Astrocyte of the hippocampus (primary cell): ENCODE measurements at regions not wholly inside any gene's neighbourhood (a gene's known extent, or its start where the extent isn't known, plus 50 kb on each side); places are given as distances from the start of the nearest gene placed in this dataset.
"Not testable (repeated sequence)": the region's sequence is repeated elsewhere in the genome, so short reads cannot be mapped to it uniquely, and the experiment has no call there.

Source experiments
- DNase-seq: peaks from one replicate; pipeline ENCODE4 v3.0.0; 2011; ENCODE audit warnings: low read depth, low spot score

DNA sequence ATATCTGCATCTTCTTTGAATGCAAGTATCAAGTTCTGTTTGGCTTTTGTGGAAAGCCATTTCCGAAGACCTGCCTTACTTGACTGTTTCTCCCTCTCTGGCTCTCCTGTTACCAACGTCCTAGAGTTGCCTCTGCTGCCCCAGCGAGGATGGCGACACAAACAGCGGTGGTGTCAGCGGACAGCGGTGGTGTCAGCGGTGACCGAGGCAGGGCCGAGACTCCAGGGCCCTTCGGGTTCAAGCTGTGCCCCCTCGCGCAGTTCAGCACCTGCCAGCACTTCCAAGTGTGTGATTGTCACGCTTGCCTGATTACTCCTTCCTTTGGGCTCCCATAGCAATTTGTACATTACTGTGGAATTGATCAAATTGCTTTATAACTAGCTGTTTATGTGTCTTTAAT is 336.9 kb upstream of the FAT1 start:
- DNase-seq = no peak

DNA sequence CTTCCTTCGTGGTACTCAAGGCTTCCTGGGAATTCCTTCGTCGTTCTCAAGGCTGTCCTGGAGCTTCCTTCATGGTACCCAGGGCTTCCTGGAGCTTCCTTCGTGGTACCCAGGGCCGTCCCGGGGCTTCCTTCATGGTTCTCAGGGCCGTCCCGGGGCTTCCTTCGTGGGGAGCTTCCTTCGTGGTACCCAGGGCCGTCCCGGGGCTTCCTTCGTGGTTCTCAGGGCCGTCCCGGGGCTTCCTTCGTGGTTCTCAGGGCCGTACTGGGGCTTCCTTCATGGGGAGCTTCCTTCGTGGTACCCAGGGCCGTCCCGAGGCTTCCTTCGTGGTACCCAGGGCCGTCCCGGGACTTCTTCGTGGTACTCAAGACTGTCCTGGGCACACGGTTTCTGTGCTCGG is 339.6 kb upstream of the FAT1 start:
- DNase-seq = no peak

DNA sequence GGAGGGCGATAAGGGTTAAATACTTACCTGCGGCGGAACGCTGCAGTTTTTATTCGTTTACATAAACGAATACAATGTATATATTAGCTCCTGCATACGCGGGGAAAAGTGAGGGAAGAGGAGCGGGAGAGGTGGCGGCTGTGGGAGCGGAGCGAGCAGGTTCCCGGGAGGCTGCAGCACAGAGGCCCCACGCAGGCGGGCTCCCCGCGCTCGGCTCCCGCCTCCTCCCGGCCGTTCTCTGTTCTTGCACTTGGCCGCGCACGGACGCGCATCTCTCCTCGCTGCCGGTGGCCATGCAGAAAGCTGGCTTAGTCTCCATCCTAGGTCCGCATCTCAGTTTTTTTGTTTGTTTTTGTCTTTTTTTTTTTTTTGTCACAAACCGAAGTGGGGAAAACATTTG is 340.4 kb upstream of the FAT1 start:
- no peak for DNase-seq

DNA sequence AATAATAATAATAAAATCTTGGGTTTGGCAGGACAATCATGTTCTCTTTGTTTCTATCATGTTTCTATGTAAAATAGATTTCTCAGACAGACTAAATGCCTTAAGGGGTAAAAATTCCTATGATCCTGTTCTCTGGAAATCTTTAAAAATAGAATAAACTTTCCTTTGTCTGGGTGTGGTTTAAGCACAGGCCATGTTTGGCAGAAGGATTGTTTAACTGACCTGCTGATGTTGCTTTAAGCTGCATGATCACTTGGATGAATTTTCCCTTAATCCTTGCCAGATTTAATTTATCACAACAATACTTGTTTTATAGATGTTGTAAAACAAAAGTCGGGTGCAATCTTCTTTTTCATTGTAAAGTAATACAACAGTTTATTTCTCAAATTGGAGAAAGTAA is 341.7 kb upstream of the FAT1 start:
- no peak for DNase-seq

DNA sequence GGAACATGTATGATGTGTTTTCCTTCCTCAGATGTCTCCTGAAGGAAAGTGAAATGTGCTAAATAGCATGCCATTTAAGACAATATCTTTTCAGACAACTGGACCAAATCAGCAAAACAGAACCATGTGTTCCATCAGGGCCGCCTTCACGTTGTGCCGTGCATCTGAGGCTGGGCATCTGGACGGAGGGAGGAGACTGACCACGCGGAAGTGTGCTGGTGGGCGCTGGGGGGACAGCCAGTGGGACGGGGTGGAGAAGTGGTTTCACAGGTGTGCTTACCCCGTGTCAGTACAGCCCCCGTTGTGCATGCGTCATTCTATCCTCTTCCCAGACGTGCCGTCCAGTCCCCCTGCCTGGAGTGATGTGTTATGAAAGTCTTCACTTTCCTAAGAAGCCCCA is 342.1 kb upstream of the FAT1 start:
- no peak for DNase-seq

DNA sequence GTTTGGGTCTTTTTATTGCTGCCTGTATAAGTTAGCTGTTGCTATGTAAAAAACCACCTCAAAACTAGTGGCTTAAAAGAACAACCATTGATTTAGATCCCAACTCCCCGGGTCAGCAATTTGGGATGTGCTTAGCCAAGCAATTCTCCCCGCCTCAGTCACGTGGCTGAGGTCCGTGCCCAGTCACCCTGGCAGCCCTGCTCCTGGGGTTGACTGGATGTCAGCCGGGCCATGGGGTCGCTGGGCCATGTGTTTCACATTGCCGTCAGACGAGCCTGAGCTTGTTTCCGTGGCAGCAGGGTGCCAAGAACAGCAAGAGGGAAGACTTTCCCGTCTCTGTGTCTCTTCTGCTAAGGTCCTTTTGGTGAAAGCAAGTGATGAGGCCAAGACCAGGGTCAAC is 345.7 kb upstream of the FAT1 start:
- no peak for DNase-seq

DNA sequence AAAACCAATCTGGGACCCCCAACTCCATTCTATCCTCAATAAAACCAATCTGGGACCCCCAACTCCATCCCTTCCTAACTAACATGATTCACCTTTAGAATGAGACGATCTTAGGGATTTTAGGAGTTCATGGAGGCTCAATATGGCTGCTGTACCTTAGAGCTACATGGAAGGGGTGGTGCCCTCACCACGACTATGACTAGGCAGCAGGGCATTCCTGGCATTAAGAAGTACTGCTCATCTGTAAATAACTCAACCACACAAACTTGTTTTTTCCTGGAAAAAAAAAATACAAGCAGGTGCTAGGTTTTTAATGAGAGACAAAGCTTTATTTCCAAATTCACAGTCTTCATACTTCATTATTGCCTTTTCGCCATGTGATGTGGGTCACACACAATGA is 346.5 kb upstream of the FAT1 start:
- DNase-seq = no peak

DNA sequence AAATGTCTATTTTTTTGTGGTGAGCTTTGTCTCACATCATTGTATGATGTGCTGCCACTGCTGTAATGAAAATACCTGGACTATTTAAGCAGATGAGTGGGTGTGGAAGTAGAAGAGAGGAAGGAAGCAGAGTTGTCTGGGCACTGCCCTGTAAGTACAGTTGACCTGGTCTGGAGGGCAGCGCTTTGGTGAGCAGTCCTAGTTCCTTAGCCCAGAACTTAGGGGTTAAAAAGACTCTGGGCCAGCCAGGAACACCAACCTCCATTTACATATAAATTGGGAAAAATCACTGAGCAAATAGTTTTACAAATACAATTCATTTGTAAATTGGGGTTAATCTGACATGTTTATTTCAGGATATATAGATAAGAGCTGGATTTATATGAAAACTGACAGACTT is 347.1 kb upstream of the FAT1 start:
- DNase-seq = no peak

DNA sequence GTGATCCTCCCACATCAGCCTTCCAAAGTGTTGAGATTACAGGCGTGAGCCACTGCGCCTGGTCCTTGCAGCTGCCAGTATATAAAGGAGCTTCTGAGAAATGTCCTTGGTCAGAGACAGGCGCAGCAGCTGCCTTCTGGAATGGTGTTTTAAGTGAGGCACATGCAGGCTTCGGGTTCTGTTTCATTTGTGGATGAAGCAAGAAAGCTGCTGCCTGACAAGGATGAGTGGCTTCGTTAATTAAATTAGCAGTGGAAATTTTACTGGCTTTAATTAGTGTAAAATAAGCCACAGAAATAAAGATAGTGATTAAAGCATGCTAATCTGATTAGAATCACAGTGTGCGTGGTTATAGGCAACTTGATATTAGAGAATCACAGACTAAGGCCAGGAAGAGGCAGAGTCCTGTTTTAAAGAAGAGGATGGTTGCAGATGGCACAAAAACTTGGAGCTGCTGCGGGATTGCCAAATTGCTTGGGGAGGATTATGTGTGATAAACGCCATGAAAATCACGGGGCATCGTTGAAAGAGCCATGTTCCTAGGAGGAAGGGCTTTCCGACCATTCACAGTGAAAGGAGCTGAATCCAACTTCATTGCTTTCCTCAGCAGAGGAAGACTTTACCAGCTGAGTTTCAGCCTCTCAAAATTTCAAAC is 348.4 kb upstream of the FAT1 start:
- no peak for DNase-seq

DNA sequence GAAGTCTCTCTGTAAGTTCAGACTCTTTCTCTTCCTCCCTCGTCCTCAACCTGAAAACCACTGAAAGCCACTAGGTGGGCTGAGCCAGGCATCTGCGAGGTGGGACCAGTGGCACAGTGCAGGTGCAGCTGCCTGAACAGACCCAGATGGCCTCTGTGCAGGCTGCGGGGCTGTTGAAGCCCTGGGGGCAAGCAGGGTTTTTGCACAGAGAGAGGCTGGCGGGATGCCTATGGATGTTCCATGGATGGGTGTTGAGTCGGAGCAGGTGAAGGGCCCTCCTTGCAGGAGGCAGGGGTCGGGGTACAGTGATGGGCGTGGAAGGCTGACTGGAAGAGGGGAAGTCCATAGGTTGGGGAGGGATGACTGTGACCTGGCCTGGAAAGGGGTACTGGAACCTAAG is 350.2 kb upstream of the FAT1 start:
- DNase-seq = no peak

DNA sequence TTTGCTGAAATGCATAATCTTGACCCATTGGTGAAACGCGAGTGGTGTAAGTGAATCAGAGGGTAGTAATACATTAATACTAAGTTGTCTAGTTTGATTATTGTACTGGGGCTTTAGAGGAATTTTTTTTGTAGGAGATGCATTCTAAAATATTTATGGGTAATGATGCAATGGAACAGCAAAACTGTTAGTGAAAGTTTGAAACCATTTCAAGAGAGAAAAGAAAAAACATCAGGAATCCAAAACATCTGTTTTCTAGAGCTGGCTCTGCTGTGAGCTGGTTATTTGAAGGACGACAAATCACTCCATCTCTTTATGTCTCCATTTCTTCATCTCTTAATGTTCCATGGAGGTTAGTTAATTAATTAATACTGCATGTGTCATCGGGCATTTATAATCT is 351.9 kb upstream of the FAT1 start:
- DNase-seq = no peak

DNA sequence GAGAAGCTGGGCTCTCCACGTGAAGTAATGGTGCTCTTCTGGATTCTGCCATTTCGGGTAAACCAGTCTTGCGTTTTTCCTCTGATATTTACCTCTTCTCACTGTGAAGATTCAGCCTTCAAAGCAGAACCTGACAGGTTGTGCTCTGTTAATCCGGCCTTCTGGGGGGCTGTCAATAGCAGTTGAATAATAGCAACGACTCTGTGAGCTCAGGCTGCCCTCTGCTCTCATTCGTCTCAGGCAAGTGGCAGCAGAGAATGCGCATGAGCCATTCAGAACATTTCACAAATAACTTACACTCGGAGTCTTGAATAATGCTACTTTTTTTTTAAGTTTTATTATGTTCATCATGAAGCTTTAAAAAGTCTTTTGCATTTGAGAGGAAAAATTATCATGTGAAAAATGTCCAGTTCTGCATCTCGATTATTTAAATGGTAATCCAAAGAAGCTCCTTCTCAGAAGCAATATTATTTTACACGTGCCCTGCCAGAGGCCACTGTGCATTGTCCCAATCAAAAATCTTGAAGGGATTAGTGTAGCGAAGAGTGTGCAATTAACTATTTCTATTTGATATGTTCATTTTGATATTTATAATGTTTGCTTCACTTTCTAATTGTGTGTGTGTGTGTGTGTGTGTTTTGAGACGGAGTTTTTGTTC is 354.2 kb upstream of the FAT1 start:
- no peak for DNase-seq

DNA sequence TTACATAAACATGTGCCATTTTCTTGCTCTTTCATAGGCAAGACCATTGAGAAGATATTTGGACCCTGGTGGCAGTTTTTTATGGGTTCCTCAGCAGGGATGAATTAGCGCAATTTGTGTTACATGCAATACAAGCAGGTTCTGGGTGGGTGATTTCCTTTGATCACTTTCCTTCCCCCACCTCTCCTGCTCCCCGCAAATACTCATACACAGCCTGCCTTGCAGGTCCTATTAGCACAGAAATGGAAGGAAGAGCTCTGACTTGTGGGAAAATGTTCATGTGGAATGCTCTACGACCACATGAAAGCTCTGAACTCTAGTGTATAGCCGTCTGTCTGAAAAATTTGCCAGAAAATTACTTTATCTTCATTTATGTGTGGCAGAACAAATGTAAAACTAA is 361.0 kb upstream of the FAT1 start:
- DNase-seq = peak; percentile 28

DNA sequence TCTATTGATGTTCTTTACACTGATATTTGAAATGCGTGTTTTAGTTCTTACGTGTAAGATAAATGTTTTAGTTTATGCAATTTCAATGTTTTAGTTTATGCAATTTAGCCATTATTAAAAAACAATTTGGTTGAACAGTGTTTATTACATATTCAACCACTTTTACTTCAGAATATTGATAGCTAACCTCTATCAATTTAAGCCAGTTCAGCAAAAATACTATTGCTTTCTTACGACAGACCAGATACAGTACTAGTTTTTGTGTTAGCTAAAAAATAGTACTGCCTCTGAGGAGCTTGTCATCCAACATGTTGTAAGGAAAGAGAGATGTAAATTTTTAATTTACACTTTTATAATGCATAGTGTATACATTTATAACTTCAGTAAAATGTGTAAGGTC is 361.7 kb upstream of the FAT1 start:
- DNase-seq = no peak

DNA sequence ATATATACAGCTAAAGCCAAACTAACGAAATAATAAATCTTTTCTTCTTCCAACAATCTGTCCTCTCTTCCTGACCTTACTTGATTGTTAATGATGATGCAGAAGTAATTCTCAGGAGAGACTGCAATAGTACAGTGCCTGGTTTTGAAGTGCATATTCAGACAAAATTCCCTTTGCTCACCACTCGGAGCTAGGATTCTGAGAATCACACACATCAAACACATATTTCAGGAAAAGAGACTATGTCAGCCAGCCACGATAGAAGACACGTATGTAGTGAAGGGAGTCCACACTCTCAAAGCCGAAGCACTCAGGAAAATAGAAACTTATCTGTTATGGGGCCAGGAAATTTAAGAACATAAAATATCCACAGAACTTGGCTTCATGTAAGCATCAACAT is 362.5 kb upstream of the FAT1 start:
- DNase-seq = no peak

DNA sequence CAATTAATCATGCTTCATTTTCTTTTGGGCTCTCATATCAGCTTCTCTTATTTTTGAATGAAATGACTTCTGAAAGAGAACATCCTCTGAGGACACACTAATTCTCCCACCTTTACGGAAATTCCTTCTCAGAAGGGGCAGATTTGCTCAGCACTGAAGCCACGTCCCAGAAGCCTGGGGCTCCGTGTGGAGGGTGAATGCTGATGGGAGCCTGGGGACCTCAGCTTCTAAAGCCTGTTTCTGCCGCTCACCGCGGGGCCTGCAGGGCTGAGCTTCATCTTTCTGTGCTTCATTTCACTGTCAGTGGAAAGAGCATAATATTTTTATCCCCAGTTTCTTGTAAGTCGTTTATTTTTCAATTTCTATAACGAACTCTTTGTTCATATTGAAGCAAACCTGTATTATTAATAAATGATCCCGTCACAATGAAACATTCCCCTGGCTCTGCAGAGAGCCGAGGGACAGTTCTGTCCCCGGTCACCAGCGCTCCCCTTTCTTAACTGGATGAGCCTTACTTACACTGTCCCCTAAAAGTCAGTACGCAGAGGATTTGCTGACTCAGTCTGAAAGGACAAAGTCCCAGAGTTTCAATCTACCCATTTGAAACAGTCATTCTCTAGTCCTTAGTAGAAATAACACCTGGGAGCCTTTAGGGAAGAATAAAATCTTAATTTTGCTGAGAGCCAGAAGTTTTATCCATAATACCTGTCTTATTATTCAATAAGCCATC is 364.6 kb upstream of the FAT1 start:
- DNase-seq = no peak

DNA sequence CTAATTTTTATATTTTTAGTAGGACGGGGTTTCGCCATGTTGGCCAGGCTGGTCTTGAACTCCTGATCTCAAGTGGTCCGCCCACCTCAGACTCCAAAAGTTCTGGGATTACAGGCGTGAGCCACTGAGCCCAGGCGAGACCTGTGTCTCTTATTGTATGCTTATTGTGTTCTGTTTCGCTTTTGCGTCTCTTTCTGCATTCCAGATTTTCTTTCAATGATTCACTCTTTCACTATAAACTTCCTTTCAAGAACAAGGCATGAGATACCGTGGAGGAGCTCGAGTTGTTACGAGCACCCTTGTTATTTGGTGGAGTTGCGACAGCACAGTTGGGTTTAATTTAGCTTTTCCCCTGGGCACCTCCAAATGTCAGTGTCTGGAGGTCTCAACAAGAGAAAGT is 366.7 kb upstream of the FAT1 start:
- no peak for DNase-seq

DNA sequence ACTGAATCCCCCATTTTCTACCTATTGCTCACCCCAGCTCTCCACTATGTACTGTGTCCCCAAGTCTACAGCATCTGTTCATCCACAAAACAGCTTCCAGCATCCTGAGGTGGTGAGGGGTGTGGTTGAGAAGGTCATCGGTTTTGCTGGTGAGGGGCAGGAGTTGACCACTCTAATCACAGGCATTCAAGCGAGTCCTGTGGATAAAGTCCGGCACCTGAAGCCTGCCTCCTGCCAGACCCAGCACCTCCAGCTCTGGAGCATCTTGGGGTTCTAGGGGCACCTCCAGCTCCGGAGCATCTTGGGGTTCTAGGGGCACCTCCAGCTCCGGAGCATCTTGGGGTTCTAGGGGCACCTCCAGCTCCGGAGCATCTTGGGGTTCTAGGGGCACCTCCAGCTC is 367.2 kb upstream of the FAT1 start:
- not testable (repeated sequence) for DNase-seq

DNA sequence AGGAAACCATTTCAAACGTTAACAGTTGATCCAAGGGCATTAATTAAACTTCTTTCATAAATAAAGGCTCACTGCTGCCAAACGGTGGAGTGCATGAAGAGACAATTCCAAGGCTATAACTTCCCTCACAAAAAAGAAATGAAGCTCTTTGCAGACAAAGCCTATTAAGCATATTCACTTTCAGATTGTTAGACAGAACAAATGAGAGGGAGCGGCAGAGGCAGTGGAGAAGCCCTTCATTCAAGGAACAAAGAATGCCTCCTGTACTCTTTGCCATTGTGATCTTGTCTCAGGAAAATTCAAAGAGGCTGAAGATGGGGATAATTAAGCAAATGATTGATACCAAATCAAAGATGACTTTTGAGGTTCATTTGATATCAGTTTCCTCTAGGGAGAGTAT is 370.5 kb upstream of the FAT1 start:
- no peak for DNase-seq

DNA sequence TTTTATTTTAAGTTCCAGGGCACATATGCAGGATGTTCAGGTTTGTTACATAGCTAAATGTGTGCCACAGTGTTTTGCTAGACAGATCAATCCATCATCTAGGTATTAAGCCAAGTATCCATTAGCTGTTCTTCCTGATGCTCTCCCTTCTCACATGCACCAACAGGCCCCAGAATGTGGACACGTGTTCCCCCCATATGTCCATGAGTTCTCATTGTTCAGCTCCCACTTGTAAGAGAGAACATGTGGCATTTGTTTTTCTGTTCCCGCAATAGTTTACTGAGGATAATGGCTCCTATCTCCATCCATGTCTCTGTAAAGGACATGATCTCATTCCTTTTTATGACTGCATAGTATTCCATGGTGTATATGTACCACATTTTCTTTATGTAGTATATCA is 374.8 kb upstream of the FAT1 start:
- no peak for DNase-seq

DNA sequence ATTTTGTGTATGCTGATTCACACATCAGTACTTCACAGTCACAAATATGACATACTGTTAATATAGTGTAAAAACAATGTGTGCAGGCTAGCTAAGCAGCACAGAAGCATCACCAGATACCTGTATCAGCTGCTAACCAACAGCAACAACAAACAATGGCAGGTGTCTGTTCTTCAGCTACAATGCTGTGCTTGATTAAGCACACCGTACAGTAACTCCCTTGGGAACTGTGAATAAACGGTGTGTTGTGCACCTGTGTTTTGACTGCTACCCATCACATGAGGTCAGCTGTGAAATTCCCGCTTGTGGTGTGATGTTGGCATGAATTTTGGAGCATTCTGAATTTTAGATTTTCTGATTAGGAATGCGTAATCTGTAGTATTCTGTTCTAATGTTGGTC is 379.7 kb upstream of the FAT1 start:
- no peak for DNase-seq

DNA sequence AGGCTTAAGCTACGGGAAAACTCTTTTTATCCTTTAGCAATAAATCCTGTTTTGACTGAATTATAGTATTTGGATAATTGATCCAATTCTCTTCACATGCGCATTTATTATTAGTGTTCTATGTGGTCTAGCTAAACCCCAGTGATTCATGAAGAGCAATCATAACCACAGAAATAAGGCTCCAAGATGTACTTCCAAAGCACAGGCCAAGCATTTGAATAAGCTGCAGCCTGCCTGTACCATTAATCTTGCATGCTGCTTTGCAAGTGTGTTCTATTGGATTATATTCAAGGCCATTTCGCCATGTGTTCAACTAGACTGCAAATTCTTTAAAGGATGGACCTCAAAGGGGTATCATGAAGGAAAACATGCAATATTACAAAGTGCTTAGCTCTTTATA is 385.2 kb upstream of the FAT1 start:
- no peak for DNase-seq

DNA sequence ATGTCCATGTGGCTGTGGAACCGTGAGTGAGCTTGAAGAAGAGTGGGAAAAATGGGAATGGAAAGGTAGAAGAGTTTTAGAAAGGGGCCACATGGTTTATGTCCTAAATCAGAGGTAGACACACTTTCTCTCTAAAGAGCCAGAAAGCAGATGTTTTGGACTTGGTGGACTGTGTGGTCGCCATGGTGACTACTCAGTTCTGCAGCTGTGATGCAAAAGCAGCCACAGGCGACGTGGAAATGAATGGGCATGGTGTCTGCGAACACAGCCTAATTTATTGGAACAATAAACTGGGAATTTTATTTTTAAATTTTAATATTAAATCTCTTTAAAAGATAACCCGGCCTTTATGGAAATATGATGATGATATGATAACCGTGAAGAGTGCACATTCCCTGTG is 386.0 kb upstream of the FAT1 start:
- no peak for DNase-seq
